HG02938 (cell line): ENCODE measurements at regions not wholly inside any gene's neighbourhood (a gene's known extent, or its start where the extent isn't known, plus 50 kb on each side); places are given as distances from the start of the nearest gene placed in this dataset.

Experiments
- ATAC-seq: cut with Tn5 transposase; IDR thresholded peaks from one replicate; pipeline ENCODE4 v1.9.1; 2021; ENCODE audit warnings: mild to moderate bottlenecking, moderate library complexity; ENCODE audit not compliant: unreplicated experiment

GRCh38 chr9:99326112-99326916 lies 104.2 kb downstream of the SEC61B start:
- no peak for ATAC-seq

- ATAC-seq: no peak
Measured at GRCh38 chr9:99326917-99327189, 104.8 kb downstream of the SEC61B start.

- no peak for ATAC-seq
Measured at GRCh38 chr9:99327667-99328066, 105.6 kb downstream of the SEC61B start.

- ATAC-seq: no peak
Measured at GRCh38 chr9:99335280-99335679, 113.2 kb downstream of the SEC61B start.

- ATAC-seq: no peak
Measured at GRCh38 chr9:99336005-99336404, 113.9 kb downstream of the SEC61B start.

- no peak for ATAC-seq
Measured at GRCh38 chr9:99336531-99336930, 114.4 kb downstream of the SEC61B start.

- no peak for ATAC-seq
Measured at GRCh38 chr9:99340281-99340680, 118.2 kb downstream of the SEC61B start.

- ATAC-seq: no peak
Measured at GRCh38 chr9:99341686-99342085, 119.6 kb downstream of the SEC61B start.

GRCh38 chr9:99345451-99345850 lies 123.4 kb downstream of the SEC61B start:
- no peak for ATAC-seq

DNA sequence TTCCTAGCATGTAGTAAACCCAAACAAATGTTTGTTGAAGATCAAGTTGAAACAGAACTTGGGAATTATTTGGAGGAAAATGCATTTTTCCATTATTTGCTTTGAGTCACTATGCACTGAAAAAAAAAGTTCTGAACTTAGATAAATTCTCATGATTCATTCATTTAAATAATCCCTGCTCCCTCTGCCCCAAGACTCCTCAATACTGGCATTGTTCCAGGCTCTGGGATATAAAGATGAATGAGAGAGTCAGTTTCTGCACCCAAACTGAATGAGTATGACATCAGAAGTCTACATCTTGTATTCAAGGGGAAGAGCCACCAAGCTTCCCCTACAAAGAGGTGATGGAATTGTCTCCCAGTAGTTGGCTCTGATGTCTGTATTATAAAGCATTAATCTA lies 123.9 kb downstream of the SEC61B start:
- ATAC-seq: no peak

DNA sequence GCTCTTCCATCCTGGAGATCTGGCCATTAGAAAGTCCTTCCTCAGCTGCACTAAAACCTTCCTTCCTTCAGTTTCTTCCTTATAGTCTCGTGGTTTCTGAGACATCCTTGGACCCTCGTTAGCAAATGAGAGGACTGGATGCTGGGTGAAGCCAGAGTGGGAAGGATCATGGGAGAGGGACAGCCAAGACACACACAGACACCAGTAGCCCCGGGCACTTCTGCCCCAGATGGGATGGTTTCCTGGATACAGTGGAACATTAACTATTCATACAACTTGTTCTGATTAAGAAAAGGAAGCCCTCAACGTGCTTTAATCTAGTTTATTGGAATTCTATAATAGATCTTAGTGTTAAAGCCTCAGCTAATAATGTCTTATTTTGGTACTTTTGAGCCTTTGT lies 125.5 kb downstream of the SEC61B start:
- no peak for ATAC-seq

GRCh38 chr9:99348289-99348688 lies 126.2 kb downstream of the SEC61B start:
- ATAC-seq: no peak

GRCh38 chr9:99349870-99350269 lies 127.8 kb downstream of the SEC61B start:
- ATAC-seq: no peak

GRCh38 chr9:99350461-99350860 lies 128.4 kb downstream of the SEC61B start:
- ATAC-seq: no peak

DNA sequence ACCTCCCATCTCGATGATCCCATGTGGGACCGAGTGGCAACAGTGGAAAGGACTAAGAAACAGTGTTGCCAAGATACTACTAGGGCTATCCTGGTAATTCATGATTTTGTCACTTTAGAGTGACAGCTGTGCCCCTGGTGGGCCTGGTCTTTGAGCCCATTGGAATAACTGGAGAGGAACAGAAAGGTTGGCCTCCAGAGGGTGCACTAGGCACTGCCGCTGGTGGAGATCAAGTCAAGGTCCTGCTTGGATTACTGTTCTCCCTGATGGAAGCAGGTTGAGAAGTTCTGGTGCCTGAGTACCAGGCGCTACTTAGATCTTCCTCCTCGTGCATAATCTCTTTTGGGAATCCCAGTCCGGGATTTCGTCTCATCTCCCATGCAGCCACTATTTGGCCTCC lies 129.6 kb downstream of the SEC61B start:
- ATAC-seq: no peak

DNA sequence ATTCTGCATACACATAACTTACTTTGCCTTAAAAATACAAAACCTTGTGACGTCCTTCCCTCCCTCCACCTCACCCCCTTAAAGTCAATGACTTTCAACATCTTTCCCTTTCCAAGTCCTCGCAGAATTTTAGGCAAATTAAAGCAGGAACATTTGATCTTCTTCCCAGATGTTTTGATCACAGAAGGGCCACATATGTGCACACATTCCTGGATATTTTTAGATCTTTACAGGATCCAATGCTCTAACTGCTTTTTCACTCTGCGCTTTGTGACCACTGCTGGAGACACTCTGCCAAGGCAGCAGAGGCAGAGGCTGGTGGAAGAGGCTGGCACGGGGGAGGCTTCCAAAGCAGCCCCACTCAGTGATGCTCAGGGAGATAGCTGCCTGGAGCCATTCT lies 130.7 kb downstream of the SEC61B start:
- ATAC-seq: no peak

GRCh38 chr9:99353408-99353807 lies 131.3 kb downstream of the SEC61B start:
- ATAC-seq: no peak

DNA sequence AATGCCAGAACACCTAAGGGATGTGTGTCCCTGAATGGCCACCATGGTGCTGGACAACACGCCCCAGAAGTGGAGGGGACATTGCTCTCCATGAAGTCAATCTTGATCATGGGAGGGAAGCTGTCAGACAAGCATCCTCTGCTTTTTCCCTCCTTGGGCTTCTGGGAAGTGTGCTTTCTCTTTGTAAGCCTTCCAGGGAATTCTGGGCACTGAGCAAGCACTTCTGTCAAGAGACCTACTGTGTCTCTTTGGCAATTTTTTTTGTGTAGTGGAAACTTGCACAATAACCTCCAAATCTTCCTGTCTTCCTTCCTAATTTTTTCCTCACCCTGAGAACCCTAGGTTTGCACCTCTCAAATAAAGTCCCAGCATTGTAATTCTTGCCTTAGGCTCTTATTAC lies 132.0 kb downstream of the SEC61B start:
- ATAC-seq: no peak

- ATAC-seq: no peak
Measured at GRCh38 chr9:99356512-99356971, 134.5 kb downstream of the SEC61B start.

GRCh38 chr9:99357575-99357974 lies 135.5 kb downstream of the SEC61B start:
- ATAC-seq: no peak

- ATAC-seq: no peak
Measured at GRCh38 chr9:99358668-99359067, 136.6 kb downstream of the SEC61B start.

DNA sequence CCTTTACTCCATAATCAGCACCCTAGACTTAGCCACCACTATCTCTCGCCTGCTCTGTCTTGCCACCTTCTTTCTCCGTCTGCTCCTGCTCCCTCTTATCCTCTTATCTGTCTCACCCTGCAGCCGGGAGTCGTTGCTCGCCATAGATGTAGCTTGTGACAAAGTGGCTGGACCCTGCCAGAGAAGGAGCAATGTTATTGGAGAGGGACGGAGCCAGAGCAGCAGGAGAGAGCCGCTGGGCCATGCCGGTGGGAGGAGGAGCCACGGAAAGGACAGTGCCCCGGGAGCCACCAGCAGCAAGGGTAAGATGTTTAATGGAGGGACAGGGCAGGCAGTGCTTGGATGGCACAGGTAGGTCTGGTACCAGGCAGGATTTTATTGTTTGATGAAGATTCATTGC lies 137.3 kb downstream of the SEC61B start:
- no peak for ATAC-seq

DNA sequence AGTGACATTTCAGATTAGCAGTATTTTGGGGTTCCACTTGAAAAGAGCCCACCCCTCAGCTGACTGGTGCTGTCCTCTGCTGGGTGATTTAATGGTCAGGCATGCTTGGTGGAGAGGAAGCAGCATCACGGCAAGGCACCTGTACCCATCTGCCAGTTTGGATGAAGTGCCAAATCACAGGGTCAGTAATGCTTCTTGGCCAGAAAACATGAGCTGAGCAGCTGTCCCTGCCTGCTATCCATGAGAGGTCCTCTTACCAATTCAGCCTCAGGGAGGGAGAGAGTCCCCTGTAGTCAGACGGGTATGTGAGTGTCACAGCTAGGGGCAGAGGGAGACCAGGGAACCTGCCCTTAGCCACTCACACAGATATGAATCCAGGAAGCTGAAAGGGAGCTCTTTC lies 137.9 kb downstream of the SEC61B start:
- no peak for ATAC-seq
